ENCODE measurements at regions not wholly inside any gene's neighbourhood (a gene's known extent, or its start where the extent isn't known, plus 50 kb on each side); places are given as distances from the start of the nearest gene placed in this dataset.
A peak's percentile ranks its signal among the peaks of the same experiment; 100 is the strongest.

DNA sequence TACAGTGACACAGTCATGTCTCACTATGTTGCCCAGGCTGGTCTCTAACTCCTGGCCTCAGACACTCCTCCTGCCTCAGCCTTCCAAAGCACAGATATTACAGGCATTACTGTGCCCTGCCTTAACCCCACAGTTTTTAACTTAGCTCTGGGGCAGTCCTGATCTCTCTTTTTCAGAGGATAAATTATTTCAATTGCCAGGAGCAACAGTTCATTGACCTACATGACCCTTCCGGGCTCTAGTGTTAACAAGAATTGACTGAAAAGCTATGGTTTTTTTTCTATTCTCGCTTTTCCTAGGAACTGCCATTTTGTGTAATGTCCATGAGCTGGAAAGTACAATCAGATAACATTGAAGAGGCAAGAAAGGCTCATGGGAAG lies 92.8 kb downstream of the HNRNPLL start:
- no peak for DNase-seq (ENCODE audit: low read depth)

DNA sequence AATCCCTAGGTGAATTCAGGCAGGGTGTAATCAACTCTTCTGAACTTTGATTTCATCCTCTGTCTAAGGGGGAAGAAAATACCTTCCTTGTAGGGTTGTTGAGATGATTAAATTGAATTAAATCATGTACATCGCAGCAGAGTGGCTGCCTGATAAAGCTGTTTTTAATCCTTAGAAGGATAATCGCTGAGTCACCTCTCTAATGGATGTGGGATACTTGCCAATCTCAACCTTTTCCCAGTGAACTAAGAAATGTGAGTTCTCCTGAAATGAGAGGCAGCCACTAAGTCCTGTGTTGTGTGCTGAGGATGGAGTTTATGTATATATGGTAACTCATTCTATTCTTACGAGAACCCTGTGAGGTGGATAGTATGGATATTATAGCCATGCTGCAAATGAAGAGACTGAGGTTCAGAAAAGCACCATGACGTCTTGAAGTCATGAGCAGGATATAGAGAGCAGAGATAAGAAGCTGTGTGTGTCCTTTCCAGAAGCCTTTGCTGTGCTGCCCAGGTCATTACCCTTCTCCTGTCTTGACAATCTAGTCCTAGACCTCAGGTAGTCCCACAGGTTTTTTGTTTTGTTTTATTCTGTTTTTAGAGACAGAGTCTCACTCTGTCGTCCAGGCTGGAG lies 93.3 kb downstream of the HNRNPLL start:
- peak; percentile 55 for DNase-seq (ENCODE audit: low read depth)

DNA sequence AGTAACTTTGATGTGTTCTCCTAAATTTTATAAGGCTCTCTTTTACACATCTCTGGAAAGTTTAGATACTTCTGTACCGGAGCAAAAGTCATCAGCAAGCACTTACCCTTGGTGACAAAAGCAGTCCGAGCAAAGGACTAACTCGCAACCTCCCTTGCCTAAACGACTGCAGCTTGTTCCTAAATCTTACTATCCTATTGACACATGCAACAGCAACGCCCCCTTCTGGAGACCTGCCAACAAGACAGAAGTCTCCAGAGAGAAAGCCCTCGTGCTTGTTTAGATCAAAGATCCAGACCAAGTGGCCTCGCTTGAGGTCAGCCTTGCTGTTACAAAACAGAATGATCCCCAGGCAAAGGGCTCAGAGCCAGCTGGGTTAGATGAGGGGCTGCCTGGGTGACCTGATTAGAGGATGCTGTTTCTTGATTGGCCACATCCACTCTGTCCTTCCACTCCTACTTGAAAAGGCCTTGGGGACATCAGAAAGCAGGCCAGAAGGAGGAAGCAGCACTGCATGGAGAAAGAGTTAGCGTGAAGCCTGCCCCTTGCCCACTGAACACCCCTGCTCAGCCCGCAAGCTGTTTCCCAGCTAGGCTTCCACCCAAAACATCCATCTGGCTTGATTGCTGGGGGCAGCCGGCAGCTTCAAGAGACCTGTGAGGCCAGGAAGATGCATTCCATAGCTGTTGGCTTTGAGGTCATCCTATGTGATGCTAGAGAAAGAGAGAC lies 94.3 kb downstream of the HNRNPLL start:
- DNase-seq (ENCODE audit: low read depth): peak; percentile 80

DNA sequence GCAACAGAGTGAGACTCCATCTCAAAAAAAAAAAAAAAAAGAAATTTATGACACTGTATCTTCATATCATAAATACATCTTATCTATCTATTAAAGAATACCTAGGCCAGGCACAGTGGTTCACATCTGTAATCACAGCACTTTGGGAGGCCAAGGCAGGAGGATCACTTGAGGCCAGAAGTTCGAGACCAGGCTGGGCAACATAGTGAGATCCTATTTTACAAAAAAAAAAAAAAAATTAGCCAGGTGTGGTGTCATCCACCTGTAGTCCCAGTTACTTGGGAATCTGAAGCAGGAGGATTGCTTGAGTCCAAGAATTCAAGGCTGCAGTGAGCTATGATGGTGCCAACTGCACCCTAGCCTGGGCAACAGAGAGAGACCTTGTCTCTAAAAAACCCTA lies 95.0 kb downstream of the HNRNPLL start:
- DNase-seq (ENCODE audit: low read depth): no peak

DNA sequence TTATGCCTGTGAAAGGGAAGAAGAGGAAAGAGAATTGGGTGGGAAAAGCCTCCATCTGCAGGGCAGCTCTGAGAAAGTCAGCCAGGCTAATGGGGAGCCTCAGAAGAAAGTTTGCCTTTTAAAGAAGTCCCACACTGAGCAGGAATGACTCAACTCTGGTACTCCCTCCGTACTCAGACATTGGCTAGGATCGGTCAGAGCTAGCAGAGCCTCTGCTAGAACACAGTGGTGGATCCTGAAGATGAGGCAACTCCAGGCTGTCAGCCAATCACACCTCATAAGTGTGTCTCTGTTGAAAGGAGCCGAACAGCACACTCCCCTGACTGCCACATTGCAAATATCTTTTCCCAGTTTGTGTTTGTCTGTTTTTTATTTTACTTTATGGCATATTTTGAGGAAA lies 96.9 kb downstream of the HNRNPLL start:
- DNase-seq (ENCODE audit: low read depth): peak; percentile 79

DNA sequence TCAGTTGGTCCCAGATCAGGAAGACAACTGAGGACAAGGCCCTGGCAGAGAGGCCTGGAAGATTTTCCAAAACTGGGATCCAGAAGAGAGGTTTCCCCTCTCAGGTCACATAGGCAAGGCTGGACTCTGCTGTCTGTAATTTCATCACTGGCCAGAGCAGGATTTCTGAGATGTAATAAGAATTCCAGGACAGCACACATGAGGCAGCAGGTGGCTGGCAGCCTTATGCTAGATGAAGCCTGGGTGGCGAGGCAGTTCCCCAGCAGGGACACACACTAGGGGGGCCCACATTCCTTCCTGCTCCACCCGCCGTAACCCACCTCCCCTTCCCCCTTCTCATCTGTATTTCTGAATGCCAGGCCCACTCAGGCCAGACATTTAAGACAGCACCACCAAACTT lies 98.6 kb downstream of the HNRNPLL start:
- DNase-seq (ENCODE audit: low read depth): no peak

DNA sequence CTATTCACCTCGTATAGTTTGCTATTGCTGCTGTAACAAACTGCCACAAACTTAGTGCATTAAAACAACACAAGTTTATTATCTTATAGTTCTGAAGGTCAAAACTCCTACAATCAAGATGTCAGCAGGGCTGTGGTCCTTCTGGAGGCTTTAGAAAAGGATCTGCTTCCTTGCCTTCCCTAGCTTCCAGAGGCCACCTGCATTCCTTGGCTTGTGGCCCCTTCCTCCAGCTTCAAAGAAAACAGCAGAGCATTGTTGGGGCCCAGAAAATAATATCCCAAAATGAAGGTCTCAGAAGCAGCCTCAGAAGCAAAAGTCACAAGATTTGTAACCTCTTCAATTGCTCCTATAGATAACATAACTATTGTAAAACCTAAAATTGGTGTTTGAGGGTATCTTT lies 100.6 kb downstream of the HNRNPLL start:
- DNase-seq (ENCODE audit: low read depth): no peak

DNA sequence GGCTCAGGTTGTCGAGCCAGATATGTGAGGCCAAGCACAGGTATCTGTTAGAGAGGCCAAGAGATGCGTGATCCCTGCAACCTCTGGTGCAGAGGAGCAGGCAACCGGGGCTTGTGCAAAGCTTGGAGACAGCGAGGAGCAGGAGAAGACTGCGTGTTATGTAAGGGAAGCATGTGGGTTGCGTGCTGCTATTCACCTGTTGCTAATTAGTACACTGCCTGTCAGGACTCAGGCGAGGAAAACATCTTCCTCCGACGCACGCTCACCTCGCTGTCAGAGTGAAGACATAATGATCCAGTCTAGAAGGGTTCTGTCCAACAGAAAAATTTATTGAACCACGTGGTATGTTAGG lies 102.5 kb downstream of the HNRNPLL start:
- no peak for DNase-seq (ENCODE audit: low read depth)

DNA sequence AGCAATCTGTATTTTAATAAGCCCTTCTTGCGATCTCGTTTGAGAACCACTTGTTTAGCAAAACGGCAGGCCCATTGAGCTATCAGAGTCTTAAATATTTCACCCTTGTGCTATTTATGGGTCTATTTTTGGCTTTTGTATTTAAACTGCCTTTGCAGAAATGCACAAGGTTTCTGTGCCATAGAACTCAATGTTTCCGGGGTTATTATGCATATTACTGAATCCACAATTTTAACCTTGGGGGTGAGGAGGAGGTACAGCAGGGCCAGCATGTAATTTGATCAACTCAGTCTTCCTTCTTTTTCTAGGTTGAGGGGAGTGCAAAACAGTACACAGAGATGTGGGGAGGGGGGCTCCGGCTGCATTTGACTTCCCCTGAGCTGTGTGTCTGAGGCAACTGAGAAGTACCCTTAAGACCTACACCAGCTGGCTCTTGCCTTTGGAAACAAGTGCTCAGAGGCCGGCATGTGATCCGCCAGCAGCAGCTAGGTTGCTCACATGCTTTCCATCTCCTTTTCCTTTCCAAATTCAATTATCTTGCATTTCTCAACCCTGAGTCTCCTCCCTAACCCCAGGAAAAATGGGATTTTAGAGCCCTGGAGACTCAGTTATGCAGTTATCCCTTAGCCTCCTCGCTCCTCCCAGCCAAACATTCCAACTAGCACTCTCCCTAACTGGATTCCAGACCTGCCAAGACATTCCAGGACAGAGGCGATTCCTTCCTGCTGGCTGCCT lies 103.0 kb downstream of the HNRNPLL start:
- DNase-seq (ENCODE audit: low read depth): no peak

DNA sequence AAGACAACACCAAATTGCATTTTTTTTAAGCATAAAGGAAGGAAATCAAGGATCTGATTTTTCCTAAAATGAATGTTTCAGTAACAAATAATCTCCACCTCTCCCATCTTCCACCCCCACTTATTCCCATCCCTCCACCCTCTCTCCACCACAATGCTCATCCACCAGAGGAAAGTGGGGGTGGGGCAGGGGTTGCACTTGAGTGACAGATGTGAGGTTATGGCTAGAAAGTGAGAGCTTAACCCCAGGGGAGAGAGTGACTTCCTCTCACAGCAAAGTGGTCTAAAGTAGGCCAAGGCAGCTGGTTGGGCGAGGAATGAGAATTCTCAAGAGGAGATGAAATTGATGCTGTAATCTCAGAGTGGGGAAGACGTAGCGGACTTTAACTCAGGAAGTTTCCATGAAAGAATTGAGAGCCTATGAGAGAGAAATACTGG lies 104.7 kb downstream of the HNRNPLL start:
- no peak for DNase-seq (ENCODE audit: low read depth)

DNA sequence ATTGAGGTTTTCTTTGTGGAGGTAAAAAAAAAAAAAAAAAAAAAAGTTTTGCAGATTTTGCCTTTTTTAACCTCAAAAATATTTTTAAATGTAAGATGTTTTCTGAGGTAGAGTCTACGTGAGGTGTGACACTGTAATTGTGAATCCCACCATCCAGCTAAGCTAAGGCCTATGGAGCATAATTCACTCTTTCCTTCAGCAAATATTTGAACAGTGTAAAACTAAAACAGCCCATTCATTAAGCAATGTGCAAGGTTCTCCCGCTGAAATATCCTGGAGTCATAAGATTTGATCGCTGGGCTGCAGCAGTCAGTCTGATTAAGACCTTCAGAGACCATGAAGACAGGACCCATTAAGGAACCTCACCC lies 105.1 kb downstream of the HNRNPLL start:
- no peak for DNase-seq (ENCODE audit: low read depth)

DNA sequence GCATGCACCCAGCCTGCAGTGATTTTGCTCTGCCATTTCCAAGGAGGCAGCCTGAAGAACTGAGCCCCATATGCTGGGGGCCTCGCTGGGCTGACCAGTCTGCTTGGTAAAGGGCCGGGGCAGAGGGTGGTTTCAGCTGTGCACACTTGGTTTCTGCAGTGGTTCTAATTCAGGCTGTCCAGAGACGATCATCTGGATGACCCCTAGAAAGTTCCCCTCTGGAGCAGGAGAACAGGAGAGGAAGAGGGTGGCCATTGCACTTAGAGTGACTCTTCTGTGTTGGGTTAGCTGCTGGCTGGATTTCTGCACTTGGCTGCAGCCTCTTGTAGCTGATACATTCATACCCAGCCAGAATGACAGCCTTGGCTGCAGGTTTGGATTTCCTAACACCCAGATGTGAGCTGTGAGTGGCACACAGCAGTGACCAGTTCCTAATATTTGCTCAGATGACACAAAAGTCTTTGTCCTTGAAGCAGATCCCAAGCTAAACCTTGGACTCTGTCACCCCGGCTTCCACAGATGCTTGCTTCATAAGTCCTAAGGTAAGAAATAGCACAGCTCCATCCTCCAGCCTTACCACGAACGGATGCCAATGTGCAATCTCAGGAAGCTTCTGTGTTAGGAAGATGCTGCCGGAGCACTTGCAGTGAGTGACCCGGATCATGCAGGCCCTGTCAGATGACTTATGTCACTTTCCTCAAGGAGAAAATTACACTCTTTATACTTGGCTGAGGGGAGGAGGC lies 105.6 kb downstream of the HNRNPLL start:
- DNase-seq (ENCODE audit: low read depth): no peak

DNA sequence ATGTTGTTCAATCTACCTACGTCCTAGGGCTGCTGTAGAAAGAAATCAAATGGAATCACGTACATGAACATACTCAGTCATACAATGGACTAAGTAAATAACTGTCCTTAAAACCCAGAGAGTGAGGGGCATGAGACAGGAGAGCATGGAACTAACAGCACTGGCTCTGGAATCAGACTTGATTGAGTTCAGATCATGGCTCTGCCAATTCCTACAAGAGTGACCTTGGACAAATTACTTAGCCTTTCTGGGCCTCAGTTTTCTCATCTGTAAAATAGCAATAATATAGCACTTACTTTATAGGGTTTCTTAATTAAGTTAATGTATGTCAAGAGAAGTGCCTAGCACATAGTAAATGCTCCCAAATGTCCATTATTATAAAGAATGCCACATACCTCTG lies 106.8 kb downstream of the HNRNPLL start:
- DNase-seq (ENCODE audit: low read depth): no peak

DNA sequence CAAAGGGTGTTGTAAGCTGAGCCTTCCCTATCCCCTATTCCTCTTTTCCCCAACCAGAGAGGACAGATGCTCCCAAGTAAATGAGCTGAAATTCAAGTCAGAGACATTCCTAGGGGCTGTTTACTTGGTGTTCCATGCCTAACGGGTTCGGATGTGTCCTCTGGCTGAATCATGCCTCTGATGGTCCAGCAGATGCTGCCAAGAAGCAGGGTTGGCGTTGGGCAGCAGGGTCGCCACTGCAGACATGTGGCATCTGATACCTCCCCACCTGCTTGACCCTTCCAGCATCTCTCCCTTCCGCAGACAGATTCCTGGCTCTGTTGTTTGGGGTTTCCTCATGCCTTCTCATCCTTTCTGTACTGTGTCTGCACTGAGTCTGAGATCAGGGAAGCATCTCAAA lies 108.3 kb downstream of the HNRNPLL start:
- peak; percentile 66 for DNase-seq (ENCODE audit: low read depth)

DNA sequence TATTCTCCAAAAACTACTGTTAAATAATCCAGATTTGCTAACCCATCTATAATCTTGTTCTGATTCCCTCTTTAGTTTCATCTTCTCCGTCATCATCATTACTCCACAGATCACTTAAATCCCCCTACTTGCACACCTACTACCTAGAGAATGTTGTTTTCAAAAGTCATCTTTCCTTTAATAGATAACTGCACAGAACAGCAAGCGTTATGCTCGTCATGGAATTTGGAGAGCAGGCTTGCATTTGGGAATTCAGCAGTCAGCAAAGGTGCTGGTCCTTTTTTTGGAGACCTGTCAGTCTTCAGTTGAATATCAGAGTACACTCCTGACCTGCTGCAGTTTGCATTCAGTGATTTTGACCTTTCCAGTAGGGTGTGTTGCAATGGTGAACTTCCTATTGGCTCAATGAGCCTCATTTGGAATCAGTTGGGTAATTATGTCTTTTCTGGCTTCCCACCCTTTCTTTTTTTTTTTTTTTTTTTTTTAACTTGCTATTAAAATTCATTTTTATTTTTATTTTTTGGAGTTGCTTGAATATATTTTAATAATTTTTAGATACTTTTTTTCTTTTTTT lies 110.6 kb downstream of the HNRNPLL start:
- DNase-seq (ENCODE audit: low read depth): no peak

DNA sequence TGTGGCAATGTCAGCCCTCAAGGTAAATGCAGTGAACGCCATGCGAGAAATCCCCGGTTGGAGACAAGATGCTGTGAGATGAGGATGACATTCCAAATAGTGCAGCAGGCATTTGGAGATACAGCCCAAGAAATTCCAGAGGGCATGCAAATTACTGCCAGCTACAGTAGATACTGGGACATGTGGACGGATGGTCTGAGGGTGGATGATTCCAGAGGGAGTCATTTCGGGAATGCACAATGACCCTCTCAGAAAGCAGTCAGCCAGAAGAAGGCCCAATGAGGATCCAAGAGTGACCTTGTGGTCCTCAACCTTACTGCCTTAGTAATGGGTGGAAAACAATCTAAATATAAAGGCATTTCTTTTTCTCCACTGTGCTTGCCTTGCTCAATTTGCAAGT lies 111.3 kb downstream of the HNRNPLL start:
- DNase-seq (ENCODE audit: low read depth): no peak

DNA sequence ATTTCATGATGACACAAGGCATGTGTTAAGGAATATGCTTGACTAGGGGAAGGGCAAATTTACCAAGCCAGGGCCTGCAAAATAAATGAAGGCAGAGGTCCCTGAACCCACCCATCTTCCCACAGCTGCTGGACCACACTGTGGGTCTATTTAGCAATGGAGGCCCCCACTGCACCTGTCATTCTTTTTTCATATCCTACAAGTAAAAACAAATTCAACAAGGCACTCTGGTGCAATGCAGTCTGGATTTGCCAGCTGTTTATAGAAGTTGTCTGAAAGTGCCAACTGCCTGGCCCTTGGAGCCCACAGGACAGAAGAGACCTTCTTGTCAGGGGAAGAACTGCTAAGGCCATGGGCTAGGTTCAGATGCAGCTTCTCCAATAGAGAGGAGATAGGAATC lies 112.8 kb upstream of the ATL2 start:
- DNase-seq (ENCODE audit: low read depth): no peak

DNA sequence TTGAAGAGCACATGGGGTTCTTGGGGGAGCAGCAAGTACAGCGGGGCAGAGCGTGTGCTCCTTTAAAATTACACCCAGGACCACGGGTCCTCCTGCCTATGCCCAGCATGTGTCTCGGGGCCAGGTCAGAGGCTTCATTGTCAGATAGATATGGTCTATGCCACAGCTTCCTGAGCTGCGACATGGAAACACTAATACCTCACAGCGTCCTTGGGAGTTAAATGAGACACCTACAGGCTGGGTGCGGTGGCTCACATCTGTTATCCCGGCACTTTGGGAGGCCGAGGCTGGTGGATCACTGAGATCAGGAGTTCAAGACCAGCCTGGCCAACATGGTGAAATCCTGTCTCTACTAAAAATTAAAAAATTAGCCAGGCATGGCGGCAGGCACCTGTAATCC lies 110.8 kb upstream of the ATL2 start:
- DNase-seq (ENCODE audit: low read depth): no peak

DNA sequence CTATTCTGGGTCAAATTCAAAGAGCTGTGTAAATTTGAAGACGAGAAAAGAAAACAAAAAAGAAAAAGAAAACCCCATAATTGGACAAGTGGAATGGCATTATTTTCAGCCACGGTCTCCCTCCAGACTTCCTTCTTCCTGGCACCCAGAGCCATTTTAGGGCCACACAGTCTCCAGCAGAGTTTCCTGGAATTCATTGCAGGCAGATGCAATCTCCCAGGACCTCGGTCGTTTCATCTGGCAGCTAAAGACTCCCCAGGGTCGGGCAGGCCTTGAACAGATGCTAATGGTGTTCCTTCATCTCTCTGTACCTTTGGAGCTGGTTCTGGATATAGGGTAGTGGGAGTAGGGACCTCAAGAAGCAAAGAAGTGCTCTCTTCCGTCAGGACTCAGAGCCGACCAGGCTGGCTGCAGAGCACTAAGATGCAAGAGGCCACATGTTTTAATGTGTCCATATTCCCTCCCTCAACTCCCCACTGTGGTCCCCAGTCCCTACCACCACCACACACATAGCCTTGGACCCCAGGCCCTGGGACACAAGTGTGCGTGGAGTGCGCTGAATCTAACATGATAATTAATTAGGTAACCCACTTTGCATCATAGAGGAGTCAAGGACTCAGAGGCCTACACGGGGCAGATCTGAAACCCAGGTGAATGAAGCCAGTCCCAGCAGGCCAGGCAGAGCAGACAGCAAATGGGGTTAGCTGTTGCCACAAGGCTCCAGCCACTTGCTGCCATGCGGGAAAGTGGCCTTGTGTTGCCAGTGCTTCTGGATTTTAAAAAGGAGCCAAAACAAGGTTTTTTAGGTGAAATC lies 109.3 kb upstream of the ATL2 start:
- DNase-seq (ENCODE audit: low read depth): no peak

DNA sequence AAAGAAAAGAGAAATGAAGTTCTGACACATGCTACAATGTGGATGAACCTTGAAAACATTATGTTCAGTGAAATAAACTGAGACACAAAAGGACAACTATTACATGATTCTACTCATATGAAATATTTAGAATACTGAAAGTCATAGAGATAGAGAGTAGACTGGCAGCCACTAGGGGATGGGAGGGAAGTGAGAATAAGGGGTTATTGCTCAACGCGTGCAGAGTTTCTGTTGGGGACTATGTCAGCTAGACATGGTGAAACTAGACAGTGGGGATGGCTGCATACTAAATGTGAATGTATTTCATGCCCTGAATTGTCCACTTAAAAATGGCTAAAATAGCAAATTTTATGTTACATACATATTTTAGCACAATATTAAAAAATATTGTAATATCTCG lies 108.7 kb upstream of the ATL2 start:
- no peak for DNase-seq (ENCODE audit: low read depth)

DNA sequence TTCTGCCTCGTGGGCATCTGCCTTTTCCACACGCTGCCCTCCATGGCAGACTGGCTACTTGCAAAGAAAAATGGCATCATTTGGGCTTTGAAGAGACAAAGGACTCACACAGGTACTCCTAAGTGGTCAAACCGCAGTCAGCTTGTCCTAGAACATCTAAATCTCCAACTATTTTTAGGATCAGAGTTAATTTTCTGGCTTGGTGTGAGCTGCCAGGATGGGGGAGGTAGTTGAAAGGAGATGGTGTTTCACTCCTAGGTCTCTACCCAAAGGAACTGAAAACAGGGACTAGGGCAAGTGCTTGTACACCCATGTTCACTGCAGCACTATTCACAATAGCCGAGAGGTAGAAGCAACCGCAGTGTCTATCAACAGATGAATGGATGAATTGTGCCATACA lies 107.9 kb upstream of the ATL2 start:
- DNase-seq (ENCODE audit: low read depth): no peak
